NB4 (cell line): ENCODE measurements at regions not wholly inside any gene's neighbourhood (a gene's known extent, or its start where the extent isn't known, plus 50 kb on each side); places are given as distances from the start of the nearest gene placed in this dataset.

Experiments used
- DNase-seq: peaks from one replicate; pipeline ENCODE4 v3.0.0; 2010; ENCODE audit warnings: low read depth
- H3K4me3 ChIP-seq: one replicate; pipeline ENCODE4 v1.5.1; 2011; ENCODE audit warnings: mild to moderate bottlenecking, low read depth, low read length, moderate library complexity
- CTCF ChIP-seq: IDR thresholded peaks from one replicate; pipeline ENCODE4 v1.5.1; 2012; ENCODE audit warnings: low read depth, low read length
- MAX ChIP-seq: IDR thresholded peaks from 2 replicates; pipeline ENCODE4 v1.6.1; 2011; ENCODE audit warnings: low read depth, low read length
- MYC ChIP-seq: IDR thresholded peaks from 2 replicates; pipeline ENCODE4 v1.6.1; 2011; ENCODE audit warnings: low read depth, low read length
- POLR2A ChIP-seq: IDR thresholded peaks from 2 replicates; pipeline ENCODE4 v1.6.1; 2011; ENCODE audit warnings: mild to moderate bottlenecking; ENCODE audit not compliant: insufficient read length; ENCODE audit errors: extremely low read depth

DNA sequence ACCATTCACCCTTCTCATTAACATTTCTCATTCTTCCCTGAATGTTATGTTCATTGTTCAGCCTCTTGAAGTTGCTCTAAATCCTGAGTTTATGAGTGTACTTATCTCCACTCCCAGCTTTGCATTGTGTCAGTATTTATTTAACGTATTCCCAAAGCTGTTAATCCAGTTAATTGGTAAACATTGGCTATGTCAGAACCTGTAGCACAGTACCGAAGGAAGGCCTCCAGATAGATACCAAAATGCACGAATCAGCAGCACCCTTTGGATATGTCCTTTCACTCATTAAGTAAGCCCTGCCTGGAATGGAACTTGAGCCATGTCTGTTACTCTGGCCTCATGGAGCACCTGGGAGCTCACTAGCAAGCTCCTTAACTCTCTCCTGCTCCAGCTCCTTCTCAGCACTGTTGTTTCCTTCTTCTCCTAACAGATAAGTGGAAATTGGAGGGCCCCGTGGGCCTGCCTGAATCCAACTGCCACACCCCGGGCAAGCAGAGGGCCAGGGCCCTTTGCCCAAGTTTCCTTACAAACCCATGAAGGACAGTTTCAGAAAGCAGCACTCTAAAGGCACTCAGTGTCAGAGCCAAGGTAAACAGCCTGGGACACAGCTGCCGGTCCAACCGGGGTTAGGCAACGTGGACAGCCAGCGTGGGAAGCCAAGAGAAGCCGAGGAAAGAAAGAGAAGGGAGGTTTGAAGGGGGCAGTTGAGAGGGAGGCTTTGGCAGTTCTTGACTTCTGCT lies 155.0 kb upstream of the SERP2 start:
- no peak for DNase-seq
- no peak for TF ChIP-seq MAX
- TF ChIP-seq MYC, result no peak
- TF ChIP-seq CTCF, result no peak
- no peak overlapping the region for H3K4me3 ChIP-seq

DNA sequence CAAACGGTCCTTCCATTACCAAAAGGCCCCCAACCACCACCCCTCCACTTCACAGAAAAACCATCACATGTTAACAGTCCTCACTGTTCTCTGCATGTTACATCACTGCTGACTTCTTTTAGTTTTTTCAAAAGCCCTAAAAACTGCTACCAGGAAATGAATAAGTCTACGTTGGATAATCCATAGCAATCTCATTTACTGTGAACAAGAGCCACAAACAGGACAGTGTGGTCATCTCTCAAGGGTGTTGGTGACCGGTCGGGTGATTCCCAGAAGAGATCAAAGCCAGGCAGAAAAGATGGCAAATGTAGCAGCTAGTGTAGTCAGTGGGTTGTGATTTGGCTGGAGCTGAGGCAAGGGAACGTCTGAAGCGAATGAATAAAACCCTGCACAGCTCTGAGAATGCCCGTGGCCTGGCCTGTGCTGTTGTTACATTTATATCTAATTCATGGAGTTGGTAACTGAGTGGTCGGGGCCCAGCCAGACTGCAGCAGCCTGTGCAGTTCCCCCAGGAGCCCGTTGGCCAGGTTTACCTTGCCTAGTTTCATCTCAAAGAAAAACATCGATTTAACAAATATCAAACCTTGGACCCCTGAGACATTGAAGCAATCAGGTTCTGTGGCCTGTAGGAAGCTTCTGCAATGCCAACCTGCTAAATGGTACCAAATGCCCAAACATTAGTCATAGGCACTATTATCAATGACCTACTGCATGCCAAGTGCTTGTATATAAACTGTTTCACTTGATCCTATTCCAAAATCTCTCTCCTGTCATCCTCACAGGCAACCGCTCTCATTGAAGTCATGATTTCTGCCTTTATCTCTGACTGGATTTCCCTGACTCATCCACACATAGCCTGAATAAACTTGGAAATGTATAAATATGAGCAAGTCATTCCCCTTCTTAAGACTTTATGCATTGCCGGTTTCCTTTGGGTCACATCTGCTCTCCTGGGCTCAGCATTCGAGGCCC lies 153.8 kb upstream of the SERP2 start:
- H3K4me3 ChIP-seq, result no peak overlapping the region
- no peak for DNase-seq
- no peak for TF ChIP-seq MAX
- TF ChIP-seq CTCF, result no peak
- no peak for TF ChIP-seq MYC
- TF ChIP-seq POLR2A, result no peak

DNA sequence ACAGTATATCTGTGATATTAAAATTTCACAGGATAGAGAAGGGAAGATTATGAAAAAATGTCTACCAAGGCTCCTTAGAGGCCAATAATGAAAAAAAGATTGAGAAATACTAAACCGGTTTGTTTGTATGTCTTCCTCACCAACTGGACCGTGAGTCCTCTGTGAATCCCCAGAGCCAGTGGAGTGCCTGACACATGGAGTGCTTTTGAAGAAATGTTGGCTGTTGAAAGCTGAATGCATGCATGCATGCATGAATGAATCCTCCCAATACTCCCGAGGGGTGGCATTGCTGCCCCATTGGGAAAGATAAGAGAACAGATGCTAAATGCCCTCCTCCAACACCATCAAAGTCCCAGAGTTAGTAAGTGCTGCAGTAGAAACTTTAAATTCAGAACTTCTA lies 152.7 kb upstream of the SERP2 start:
- DNase-seq, result no peak
- TF ChIP-seq MYC (no peak), MAX (no peak), CTCF (no peak), POLR2A (no peak)
- H3K4me3 ChIP-seq, result no peak overlapping the region

DNA sequence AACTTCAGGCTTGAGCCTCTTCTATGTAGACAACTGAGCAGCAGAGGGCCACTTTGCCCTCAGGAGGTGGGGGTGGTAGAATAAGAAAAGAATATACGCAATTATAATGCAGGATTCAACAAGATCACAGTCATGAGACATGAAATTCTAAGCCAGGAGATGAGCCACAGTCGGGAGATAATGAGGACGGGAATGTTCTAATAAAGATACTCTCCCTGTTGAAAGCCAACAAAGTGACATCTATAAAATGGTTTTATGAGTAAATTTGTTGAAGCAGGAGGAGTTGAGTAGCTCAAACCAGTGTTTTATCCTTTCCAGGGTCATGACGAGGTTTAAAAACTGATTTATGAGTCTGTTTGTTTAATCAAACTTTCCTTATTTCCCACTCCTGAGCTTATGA lies 152.0 kb upstream of the SERP2 start:
- H3K4me3 ChIP-seq, result no peak overlapping the region
- DNase-seq, result no peak
- TF ChIP-seq MYC (no peak), CTCF (no peak), MAX (no peak), POLR2A (no peak)

DNA sequence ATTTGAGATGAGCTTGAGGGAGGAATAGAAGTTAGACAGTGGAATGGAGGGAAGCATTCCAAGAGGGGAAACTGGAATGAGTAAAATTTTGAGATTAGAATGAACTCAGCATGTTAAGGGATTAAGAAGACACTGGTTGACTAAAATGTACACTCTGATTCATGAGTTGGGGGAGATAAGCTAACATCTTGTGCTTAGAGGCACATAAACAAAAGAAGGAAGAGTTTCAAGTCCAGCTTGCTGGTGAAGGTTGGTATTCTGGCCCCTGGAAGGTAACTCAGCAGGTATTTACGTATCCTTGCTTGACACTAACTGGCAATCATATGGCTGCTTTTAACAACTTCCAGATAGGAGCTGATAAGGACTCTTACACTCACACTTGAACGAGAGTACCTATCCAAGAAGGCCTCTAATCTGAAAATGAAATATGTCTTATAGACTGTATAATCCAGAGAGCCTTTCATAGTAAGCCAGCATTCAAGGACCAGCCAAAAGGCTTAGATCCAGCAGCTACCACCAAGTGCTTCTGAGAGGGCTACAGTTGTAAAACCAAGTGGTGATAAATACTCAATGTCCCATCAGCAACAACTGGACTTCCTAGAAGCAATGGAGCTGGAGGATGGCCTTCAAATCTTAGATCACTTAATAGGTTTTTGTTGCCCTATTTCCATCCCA lies 149.7 kb upstream of the SERP2 start:
- DNase-seq, result no peak
- no peak for TF ChIP-seq MYC
- no peak for TF ChIP-seq CTCF
- no peak for TF ChIP-seq MAX
- no peak for TF ChIP-seq POLR2A
- no peak overlapping the region for H3K4me3 ChIP-seq
